Neural progenitor cell (in vitro differentiated cells): ENCODE measurements at regions not wholly inside any gene's neighbourhood (a gene's known extent, or its start where the extent isn't known, plus 50 kb on each side); places are given as distances from the start of the nearest gene placed in this dataset. TPM values are rescaled to one million over a fixed set of nuclear protein-coding genes. Genes with fewer than 3 reads are reported as not detected.

Experiments
- DNase-seq: peaks from one replicate; pipeline ENCODE4 v3.0.0-alpha.2; 2016; ENCODE audit warnings: low spot score
- H2AFZ ChIP-seq: fragments of 200-600 bp; sonication (generic); replicated peaks from 2 replicates; pipeline ENCODE4 v1.6.1; 2016; ENCODE audit warnings: antibody characterized with exemption
- H3F3A ChIP-seq: fragments of 200-600 bp; sonication (generic); 2 replicates; pipeline ENCODE4 v1.6.1; 2016; ENCODE audit warnings: antibody characterized with exemption, low read depth
- H3K27ac ChIP-seq: fragments of 200-600 bp; sonication (generic); 2 replicates; pipeline ENCODE4 v1.5.1; 2016; ENCODE audit warnings: mild to moderate bottlenecking
- H3K27me3 ChIP-seq: fragments of 200-600 bp; sonication (generic); 2 replicates; pipeline ENCODE4 v1.6.1; 2016; ENCODE audit warnings: mild to moderate bottlenecking, moderate library complexity
- H3K36me3 ChIP-seq: fragments of 200-600 bp; sonication (generic); 2 replicates; pipeline ENCODE4 v1.5.1; 2016
- H3K4me1 ChIP-seq: fragments of 200-600 bp; sonication (generic); 2 replicates; pipeline ENCODE4 v1.6.1; 2016; ENCODE audit warnings: mixed run types
- H3K4me2 ChIP-seq: fragments of 200-600 bp; sonication (generic); 2 replicates; pipeline ENCODE4 v1.6.1; 2016
- H3K4me3 ChIP-seq: fragments of 200-600 bp; sonication (generic); 2 replicates; pipeline ENCODE4 v1.5.1; 2016
- H3K79me2 ChIP-seq: fragments of 200-600 bp; sonication (generic); 2 replicates; pipeline ENCODE4 v1.6.1; 2016; ENCODE audit warnings: low read depth
- H3K9ac ChIP-seq: fragments of 200-600 bp; sonication (generic); 2 replicates; pipeline ENCODE4 v1.6.1; 2016
- H3K9me3 ChIP-seq: fragments of 200-600 bp; sonication (generic); 2 replicates; pipeline ENCODE4 v1.5.1; 2016; ENCODE audit warnings: low read depth
- H4K20me1 ChIP-seq: fragments of 200-600 bp; sonication (generic); 2 replicates; pipeline ENCODE4 v1.6.1; 2016; ENCODE audit warnings: low read depth
- H3K27ac Mint-ChIP-seq: 3 replicates; pipeline ENCODE4 v1.8.0; 2021; ENCODE audit warnings: mixed read lengths
- H3K27me3 Mint-ChIP-seq: 2 replicates; pipeline ENCODE4 v1.8.0; 2022; ENCODE audit warnings: low read depth, mild to moderate bottlenecking, inconsistent platforms, moderate library complexity, mixed read lengths; ENCODE audit not compliant: insufficient read depth
- H3K36me3 Mint-ChIP-seq: 3 replicates; pipeline ENCODE4 v1.8.0; 2021; ENCODE audit warnings: mixed read lengths
- H3K4me1 Mint-ChIP-seq: 3 replicates; pipeline ENCODE4 v1.8.0; 2021; ENCODE audit warnings: mixed read lengths
- H3K4me3 Mint-ChIP-seq: 3 replicates; pipeline ENCODE4 v1.8.0; 2021; ENCODE audit warnings: mild to moderate bottlenecking, moderate library complexity, mixed read lengths
- H3K9me3 Mint-ChIP-seq: 3 replicates; pipeline ENCODE4 v1.8.0; 2020; ENCODE audit warnings: mixed read lengths
- CTCF ChIP-seq: fragments of 200-600 bp; sonication (generic); IDR thresholded peaks from 2 replicates; pipeline ENCODE4 v1.5.1; 2017; ENCODE audit warnings: antibody characterized with exemption, mild to moderate bottlenecking
- EZH2 ChIP-seq: fragments of 200-600 bp; sonication (generic); IDR thresholded peaks from 2 replicates; pipeline ENCODE4 v1.6.1; 2017; ENCODE audit warnings: antibody characterized with exemption, mild to moderate bottlenecking, moderate library complexity
- EZH2phosphoT487 ChIP-seq: fragments of 200-600 bp; sonication (generic); IDR thresholded peaks from 2 replicates; pipeline ENCODE4 v1.6.1; 2017; ENCODE audit warnings: antibody characterized with exemption
- microRNA counts: library from miRNA; unstranded; fragments of <30 nt; microRNA quantifications from one replicate; lab custom pipeline; 2016
- microRNA-seq: library from miRNA; unstranded; fragments of <30 nt; microRNA quantifications from one replicate; pipeline ENCODE4, GENCODE V29; 2016
- small RNA-seq: library from RNA; depleted of rRNA; stranded (forward); fragments of <200 nt; gene quantifications from one replicate; pipeline ENCODE3, GENCODE V24; 2015

DNA sequence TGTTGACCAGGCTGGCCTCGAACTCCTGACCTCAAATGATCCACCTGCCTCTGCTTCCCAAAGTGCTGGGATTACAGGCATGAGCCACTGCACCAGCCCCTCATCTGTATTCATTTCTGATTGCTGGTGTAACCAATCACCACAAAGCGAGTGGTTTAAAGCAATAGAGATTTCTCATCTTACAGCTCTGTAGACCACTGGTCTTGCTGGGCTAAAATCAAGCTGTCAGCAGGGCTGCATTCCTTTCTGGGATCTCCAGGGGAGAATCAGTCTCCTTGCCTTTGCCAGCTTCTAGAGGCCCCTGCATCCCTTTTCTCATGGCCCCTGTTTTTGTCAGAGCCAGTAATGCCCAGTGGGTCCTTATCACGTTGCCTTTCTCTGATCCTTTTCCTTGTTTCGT, 49.9 kb upstream of the PMEPA1 start:
- TF ChIP-seq EZH2phosphoT487 (no peak), CTCF (no peak), EZH2 (no peak)
- Histone ChIP-seq H3K9ac (no peak overlapping the region), H3K4me3 (no peak overlapping the region), H3K27me3 (no peaks in the 10 kb centered on the region), H3K4me2 (no peak overlapping the region), H3K4me1 (peaks cover 4% of the 10 kb centered on the region), H3K36me3 (no peaks in the 10 kb centered on the region), H3F3A (no peaks in the 10 kb centered on the region), H3K79me2 (no peaks in the 10 kb centered on the region), H3K27ac (no peak overlapping the region), H4K20me1 (no peaks in the 10 kb centered on the region), H3K9me3 (no peaks in the 10 kb centered on the region), H2AFZ (peak overlapping the region; percentile 50)
- peaks cover 12% of the 10 kb centered on the region for H3K4me1 Mint-ChIP-seq
- peaks cover 4% of the 10 kb centered on the region for H3K9me3 Mint-ChIP-seq
- peaks cover 2% of the 10 kb centered on the region for H3K27me3 Mint-ChIP-seq
- peak; percentile 22 for DNase-seq
- no peak overlapping the region for H3K4me3 Mint-ChIP-seq
- peak overlapping the region; percentile 77 for H3K27ac Mint-ChIP-seq
- H3K36me3 Mint-ChIP-seq = no peaks in the 10 kb centered on the region

MicroRNAs encoded in the stretch of these regions (microRNA counts, 767-probe panel; counts per million panel counts)
- 460 counts per million, percentile 90 among the panel's probes with 10 or more counts for microRNA hsa-miR-4532 (lab: Ali Mortazavi, UCI)

Small RNA genes lying in the stretch of these regions (microRNA-seq; reads per million reads assigned to microRNA genes)
- gene MIR4532 = not detected

Small RNA genes lying in the stretch of these regions (small RNA-seq; reads per million reads assigned to genes)
- gene MIR4532 = not detected
